Stimulated activated naive CD8-positive, alpha-beta T cell treated with anti-CD3 and anti-CD28 coated beads, Interleukin-15, Interleukin-2, amounts not matched to agents 100 ng/mL and 50 ng/mL, for 24 hours (primary cell): ENCODE measurements at regions not wholly inside any gene's neighbourhood (a gene's known extent, or its start where the extent isn't known, plus 50 kb on each side); places are given as distances from the start of the nearest gene placed in this dataset.
"Not testable (repeated sequence)": the region's sequence is repeated elsewhere in the genome, so short reads cannot be mapped to it uniquely, and the experiment has no call there.

Experiments used
- H3K27ac Mint-ChIP-seq: one replicate; pipeline ENCODE4 v1.8.0; 2021; ENCODE audit warnings: mild to moderate bottlenecking, mixed read lengths
- H3K27me3 Mint-ChIP-seq: one replicate; pipeline ENCODE4 v1.8.0; 2021; ENCODE audit warnings: mixed read lengths
- H3K36me3 Mint-ChIP-seq: one replicate; pipeline ENCODE4 v1.8.0; 2021; ENCODE audit warnings: low read depth, mixed read lengths
- H3K4me1 Mint-ChIP-seq: one replicate; pipeline ENCODE4 v1.8.0; 2021; ENCODE audit warnings: low read depth, mixed read lengths
- H3K4me3 Mint-ChIP-seq: one replicate; pipeline ENCODE4 v1.8.0; 2021; ENCODE audit warnings: mild to moderate bottlenecking, mixed read lengths
- H3K9me3 Mint-ChIP-seq: one replicate; pipeline ENCODE4 v1.8.0; 2021; ENCODE audit warnings: mixed read lengths

DNA sequence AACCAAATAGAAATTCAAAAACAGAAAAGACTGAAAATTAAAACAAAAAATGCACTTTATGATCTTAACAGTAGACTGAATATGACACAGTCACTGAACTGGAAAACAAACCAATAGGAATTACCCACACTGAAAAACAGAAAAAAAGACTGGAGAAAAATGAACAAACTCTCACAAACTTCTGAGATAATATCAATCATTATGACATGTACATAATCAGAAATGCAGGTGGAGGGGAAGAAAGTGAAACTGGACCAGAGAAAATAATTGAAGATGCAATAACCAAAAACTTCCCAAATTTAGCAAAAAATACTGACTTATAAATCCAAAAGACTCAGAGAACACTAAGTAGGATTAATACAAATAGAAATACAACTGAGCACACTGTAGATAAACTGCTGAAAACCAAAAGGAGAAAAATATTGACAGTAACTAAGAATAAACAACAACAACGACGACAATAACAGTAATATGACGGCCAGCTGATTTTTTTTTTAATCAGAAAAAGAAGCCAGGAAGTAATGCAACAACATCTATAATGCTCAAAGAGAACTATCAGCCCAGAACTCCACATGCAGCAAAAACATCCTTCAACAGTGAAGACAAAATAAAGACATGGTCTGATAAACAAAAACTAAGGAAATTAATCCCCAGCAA is 108.1 kb downstream of the ZFAND4 start:
- H3K36me3 Mint-ChIP-seq = peaks cover 5% of the 10 kb centered on the region
- no peaks in the 10 kb centered on the region for H3K27me3 Mint-ChIP-seq
- H3K4me1 Mint-ChIP-seq = peaks cover 41% of the 10 kb centered on the region
- no peaks in the 10 kb centered on the region for H3K9me3 Mint-ChIP-seq
- H3K27ac Mint-ChIP-seq = peak overlapping the region; percentile 15
- H3K4me3 Mint-ChIP-seq = no peak overlapping the region

DNA sequence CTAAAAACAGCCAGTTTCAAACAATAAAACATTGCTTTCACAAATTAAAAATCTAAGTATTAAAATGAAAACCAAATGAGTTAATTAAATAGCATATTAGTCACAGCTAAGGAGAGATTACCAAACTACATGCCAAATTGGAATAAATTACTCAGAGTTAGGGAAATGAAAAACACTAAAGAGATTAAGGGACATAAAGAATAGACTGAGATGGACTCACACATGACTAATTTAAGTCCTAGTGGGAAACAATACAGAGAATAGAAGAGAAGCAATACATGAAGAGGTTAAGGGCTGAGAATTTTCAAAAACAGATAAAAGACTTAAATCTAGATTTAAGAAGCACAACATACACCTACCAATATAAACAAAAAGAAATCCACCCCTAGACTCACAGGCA is 110.6 kb downstream of the ZFAND4 start:
- Mint-ChIP-seq H3K9me3 (no peaks in the 10 kb centered on the region), H3K36me3 (peaks cover 9% of the 10 kb centered on the region), H3K4me1 (peaks cover 52% of the 10 kb centered on the region), H3K4me3 (no peak overlapping the region), H3K27me3 (no peaks in the 10 kb centered on the region), H3K27ac (peak overlapping the region; percentile 28)

DNA sequence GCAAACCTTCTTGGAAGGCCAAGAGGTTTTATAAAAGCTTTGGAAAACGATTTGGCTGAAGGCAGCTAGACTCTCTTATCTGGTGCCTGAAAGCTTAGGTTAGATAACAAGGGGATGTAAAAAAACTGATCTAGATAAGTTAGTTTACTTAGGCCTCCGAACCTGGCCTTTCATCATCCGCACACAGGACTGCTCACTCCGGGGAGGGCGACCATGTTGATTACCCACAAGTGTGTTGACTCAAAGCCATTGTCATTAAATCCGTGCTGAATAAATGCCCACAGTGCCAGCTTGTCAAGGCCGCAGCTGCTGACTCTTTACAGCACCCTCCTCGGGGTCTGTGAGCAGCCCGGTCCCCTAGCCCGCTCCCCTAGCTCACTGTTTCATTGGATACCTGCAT is 112.3 kb downstream of the ZFAND4 start:
- Mint-ChIP-seq H3K36me3 (peaks cover 12% of the 10 kb centered on the region), H3K4me3 (no peak overlapping the region), H3K27ac (no peak overlapping the region), H3K4me1 (peaks cover 53% of the 10 kb centered on the region), H3K27me3 (no peaks in the 10 kb centered on the region), H3K9me3 (no peaks in the 10 kb centered on the region)

DNA sequence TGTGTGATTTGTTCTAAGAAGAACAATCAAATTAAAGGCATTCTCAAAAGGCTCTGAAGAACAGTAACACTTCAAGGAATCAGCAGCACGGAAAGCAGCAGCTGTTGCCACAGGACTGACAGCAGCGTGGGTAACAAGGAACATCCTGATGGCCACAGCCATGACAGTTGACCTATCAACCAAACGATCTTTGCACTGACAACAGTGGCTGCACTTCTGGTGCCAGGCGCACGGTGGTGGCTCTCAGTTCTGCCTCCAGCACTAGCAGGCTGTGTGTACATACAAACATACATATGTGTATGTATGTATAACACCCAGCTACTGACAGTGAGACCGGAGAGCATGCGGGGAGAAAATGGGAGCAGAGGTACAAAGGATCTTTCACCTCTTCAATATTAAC is 114.1 kb downstream of the ZFAND4 start:
- Mint-ChIP-seq H3K36me3 (peaks cover 12% of the 10 kb centered on the region), H3K27me3 (no peaks in the 10 kb centered on the region), H3K9me3 (no peaks in the 10 kb centered on the region), H3K4me3 (peak overlapping the region; percentile 23), H3K27ac (peak overlapping the region; percentile 64), H3K4me1 (peaks cover 43% of the 10 kb centered on the region)

DNA sequence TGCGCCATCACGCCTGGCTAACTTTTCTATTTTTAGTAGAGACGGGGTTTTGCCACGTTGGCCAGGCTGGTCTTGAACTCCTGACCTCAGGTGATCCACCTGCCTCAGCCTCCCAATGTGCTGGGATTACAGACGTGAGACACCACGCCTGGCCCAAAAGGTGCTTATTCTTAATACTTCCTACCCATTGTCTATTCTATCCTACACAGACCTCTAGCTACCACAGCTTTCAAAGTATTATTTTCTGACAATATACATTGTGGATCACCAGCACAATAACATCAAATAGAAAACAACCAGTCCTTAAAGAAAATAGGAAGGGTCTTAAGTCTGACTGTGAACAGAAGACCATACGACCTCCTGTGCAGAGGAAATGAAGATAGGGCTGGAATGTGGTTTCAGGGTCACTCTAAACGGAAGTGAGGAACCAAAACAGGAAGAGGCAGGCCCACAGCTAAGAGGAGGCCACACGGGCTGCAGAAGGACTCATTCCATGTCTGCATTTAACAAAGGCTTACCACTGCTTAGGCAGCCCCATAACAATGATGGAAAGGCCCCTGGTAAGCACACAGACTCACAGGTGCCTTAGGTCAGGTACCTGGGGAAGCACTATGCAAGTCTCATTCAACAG is 115.2 kb downstream of the ZFAND4 start:
- Mint-ChIP-seq H3K9me3 (no peaks in the 10 kb centered on the region), H3K4me1 (peaks cover 41% of the 10 kb centered on the region), H3K27me3 (no peaks in the 10 kb centered on the region), H3K27ac (peak overlapping the region; percentile 78), H3K36me3 (peaks cover 12% of the 10 kb centered on the region), H3K4me3 (peak overlapping the region; percentile 53)

DNA sequence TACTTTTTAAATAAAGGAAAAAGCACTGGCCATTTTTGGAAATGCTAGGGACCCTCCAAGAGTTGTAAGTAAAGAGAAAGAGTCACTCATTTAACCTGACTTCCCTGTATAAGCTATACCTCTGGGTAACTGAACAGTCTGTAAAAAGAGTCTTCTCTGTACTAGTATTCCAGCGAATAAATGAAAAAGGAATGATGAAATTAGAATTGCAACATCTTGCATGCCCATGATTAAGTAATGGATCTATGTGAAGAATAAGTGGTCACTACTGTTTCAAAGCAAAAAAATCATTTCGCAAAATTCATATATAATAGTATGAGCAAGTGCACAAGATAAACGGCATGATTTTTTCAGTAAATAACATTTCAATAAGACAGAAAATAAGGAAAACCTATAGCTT is 116.8 kb downstream of the ZFAND4 start:
- Mint-ChIP-seq H3K27ac (no peak overlapping the region), H3K27me3 (no peaks in the 10 kb centered on the region), H3K9me3 (no peaks in the 10 kb centered on the region), H3K4me1 (peaks cover 34% of the 10 kb centered on the region), H3K4me3 (no peak overlapping the region), H3K36me3 (peaks cover 13% of the 10 kb centered on the region)

DNA sequence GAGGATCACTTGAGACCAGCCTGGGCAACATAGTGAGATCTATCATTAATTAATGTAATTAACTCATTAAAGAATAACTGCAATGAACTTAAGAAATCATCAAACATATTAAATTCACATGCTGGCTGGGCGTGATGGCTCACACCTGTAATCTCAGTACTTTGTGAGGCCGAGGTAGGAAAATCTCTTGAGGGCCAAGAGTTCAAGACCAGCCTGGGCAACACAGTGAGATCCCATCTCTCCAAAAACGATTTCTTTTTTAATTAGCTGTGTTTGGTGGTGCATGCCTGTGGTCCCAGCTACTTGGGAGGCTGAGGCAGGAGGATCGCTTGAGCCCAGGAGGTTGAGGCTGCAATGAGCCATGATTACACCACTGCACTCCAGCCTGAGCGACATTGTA is 117.2 kb downstream of the ZFAND4 start:
- H3K4me3 Mint-ChIP-seq, H3K9me3 Mint-ChIP-seq, H3K27ac Mint-ChIP-seq, H3K27me3 Mint-ChIP-seq: not testable (repeated sequence)
- Mint-ChIP-seq H3K4me1 (peaks cover 31% of the 10 kb centered on the region), H3K36me3 (peaks cover 16% of the 10 kb centered on the region)

DNA sequence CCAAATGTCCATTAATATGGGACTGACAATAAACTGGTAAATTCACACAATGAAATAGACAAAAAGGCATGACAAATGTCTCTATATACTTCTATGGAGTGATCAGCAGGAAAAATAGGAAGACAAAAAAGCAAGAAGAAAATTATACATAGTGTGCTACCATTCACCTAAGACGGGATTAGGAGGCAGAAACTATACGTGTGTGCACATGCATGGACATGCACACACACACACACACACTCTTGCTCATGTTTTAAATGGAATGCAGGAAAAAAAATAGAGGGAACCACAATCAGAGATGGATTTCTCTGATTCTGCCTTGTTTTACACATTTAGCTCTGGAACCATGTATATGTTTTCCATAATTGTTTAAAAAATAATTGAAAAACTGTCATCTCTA is 119.0 kb downstream of the ZFAND4 start:
- H3K4me1 Mint-ChIP-seq = peaks cover 25% of the 10 kb centered on the region
- H3K36me3 Mint-ChIP-seq = peaks cover 18% of the 10 kb centered on the region
- H3K4me3 Mint-ChIP-seq = no peak overlapping the region
- H3K9me3 Mint-ChIP-seq = no peaks in the 10 kb centered on the region
- H3K27ac Mint-ChIP-seq = no peak overlapping the region
- H3K27me3 Mint-ChIP-seq = no peaks in the 10 kb centered on the region

DNA sequence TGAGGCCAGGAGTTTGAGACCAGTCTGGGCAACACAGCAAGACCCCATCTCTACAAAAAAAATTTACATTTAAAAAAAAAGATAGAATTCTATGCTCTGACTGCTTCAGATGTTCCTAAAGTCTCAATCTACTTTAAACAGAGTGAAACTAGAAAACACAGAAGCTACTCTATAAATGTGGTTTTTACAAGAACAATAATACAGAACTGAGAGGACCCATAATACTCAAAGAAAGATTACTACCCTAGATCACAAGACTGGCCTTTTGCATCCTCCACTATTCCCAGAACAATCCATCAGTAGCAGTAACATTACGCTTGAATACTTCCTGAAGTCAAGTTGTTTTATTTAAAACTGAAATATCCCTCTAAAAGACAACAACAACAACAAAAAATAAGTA is 119.4 kb downstream of the ZFAND4 start:
- H3K27ac Mint-ChIP-seq = no peak overlapping the region
- no peaks in the 10 kb centered on the region for H3K27me3 Mint-ChIP-seq
- peaks cover 19% of the 10 kb centered on the region for H3K36me3 Mint-ChIP-seq
- H3K4me1 Mint-ChIP-seq = peaks cover 22% of the 10 kb centered on the region
- no peak overlapping the region for H3K4me3 Mint-ChIP-seq
- no peaks in the 10 kb centered on the region for H3K9me3 Mint-ChIP-seq

DNA sequence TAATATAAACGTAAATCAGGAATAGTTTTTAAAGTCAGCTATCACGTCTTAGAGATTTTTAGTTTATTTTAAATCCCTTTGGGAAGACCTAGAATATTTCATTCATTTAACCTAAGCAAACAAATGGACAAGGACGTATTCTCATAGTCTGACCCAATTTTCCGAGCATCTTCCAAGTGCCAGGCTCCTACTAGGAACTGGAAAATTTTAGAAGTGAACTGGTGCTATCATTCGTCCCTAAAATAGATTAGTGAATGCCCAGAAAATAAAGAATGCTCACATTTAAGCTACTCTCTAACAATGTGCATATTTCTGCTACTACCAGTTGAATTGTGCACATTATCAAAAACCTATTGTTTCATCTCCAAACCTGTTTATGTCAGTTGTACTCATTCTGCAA is 120.1 kb downstream of the ZFAND4 start:
- Mint-ChIP-seq H3K4me1 (peaks cover 21% of the 10 kb centered on the region), H3K36me3 (peaks cover 20% of the 10 kb centered on the region), H3K9me3 (no peaks in the 10 kb centered on the region), H3K27ac (no peak overlapping the region), H3K27me3 (no peaks in the 10 kb centered on the region), H3K4me3 (no peak overlapping the region)

DNA sequence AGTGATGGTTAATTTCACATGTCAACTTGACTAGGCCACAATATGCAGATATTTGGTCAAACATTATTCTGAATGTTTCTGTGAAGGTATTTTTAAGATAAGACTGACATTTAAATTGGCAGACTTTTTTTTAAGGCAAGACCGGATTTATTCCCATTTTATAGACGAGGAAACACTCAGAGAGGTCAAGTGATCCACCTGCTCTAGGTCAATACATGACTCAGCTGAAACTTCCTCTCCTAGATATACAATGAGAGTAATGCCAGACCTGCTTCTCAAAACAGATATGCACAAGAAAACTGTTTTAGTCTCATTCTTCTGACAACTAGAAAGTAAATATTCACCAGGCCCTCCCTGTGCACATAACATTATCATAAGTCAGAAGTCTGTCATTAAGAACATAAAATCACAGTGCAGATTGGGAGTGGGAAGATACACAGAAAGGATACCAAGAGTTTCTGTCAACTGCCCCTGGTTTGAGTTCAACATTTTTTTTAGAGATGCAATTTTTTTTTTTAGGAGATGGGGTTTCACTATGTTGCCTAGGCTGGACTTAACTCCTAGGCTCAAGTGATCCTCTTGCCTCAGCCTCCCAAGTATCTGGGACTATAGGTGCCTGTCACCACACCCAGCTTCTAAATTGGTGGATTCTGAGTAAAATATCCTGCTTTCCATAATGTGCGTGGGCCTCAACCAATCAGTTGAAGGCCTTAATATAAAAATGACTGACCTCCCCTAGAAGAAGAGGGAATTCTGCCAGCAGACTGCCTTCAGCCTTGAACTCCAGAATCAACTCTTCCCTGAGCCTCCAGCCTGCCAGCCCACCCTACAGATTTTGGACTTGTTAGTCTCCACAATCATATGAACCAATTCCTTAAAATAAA is 121.4 kb downstream of the ZFAND4 start:
- no peaks in the 10 kb centered on the region for H3K27me3 Mint-ChIP-seq
- H3K9me3 Mint-ChIP-seq = no peaks in the 10 kb centered on the region
- peaks cover 20% of the 10 kb centered on the region for H3K36me3 Mint-ChIP-seq
- H3K4me3 Mint-ChIP-seq = no peak overlapping the region
- peak overlapping the region; percentile 10 for H3K27ac Mint-ChIP-seq
- peaks cover 13% of the 10 kb centered on the region for H3K4me1 Mint-ChIP-seq

DNA sequence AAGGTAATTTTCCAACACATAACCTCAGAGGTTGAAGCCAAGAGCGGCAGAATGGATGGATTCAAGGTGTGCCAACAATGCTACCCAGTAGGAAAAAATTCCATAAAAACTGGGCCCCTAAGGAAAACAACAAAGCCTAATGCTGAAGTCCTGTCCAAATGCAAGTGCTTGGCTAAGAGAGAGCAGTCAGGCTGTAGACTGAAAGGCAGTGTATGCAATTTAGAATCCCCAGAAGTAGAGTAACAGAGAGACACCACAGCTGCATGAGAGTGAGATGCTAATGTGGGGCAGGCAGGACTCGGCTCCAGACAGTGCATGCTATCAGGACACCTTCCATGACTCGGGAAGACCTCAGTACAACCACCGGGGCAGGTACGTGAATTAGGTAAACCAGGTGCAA is 124.5 kb downstream of the ZFAND4 start:
- H3K4me3 Mint-ChIP-seq = no peak overlapping the region
- peaks cover 7% of the 10 kb centered on the region for H3K4me1 Mint-ChIP-seq
- peaks cover 21% of the 10 kb centered on the region for H3K36me3 Mint-ChIP-seq
- H3K27me3 Mint-ChIP-seq = no peaks in the 10 kb centered on the region
- H3K27ac Mint-ChIP-seq = peak overlapping the region; percentile 21
- no peaks in the 10 kb centered on the region for H3K9me3 Mint-ChIP-seq

DNA sequence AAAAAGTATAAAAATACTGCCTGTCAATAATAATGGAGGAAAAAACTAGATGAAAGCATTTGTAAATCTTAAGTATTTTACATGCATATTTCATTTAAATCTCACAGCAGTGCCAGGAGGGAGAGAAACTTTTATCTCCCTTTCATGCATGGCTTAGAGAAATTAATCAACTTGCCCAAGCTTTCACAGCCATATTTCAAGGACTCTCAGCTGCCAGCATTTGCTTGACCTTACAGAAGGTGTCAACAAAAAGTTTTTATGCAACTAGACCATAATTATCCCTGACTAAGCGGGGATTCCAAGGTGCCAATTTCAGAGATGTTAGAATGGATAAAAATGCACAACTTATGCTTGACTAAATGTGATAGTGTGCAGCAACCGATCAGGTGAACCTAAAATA is 125.4 kb downstream of the ZFAND4 start:
- no peaks in the 10 kb centered on the region for H3K27me3 Mint-ChIP-seq

DNA sequence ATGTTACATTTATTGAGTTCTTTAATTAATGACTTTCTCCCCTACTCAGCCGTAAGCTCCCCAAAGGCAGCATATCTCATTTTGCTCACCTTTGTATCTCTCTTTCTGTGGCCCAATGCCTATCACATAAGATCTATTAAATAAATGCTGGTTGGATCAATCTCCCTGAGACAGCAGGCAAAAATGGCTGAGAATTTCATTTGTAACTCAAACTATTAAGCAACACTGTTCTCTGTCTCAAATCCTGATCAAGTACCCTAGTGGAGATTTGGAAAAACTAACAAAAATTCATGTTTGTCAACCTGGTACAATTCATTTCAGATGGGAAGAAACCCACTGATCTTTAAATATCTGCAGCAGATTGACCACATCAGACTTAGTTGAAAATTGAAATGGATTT is 127.4 kb downstream of the ZFAND4 start:
- Mint-ChIP-seq H3K27ac (no peak overlapping the region), H3K4me1 (peaks cover 7% of the 10 kb centered on the region), H3K36me3 (peaks cover 16% of the 10 kb centered on the region), H3K27me3 (no peaks in the 10 kb centered on the region), H3K4me3 (no peak overlapping the region), H3K9me3 (peaks cover 3% of the 10 kb centered on the region)

More for the DNA sequence above, 125.4 kb downstream of the ZFAND4 start:
- no peaks in the 10 kb centered on the region for H3K9me3 Mint-ChIP-seq
- no peak overlapping the region for H3K27ac Mint-ChIP-seq
- H3K36me3 Mint-ChIP-seq = peaks cover 21% of the 10 kb centered on the region
- peaks cover 7% of the 10 kb centered on the region for H3K4me1 Mint-ChIP-seq
- no peak overlapping the region for H3K4me3 Mint-ChIP-seq

DNA sequence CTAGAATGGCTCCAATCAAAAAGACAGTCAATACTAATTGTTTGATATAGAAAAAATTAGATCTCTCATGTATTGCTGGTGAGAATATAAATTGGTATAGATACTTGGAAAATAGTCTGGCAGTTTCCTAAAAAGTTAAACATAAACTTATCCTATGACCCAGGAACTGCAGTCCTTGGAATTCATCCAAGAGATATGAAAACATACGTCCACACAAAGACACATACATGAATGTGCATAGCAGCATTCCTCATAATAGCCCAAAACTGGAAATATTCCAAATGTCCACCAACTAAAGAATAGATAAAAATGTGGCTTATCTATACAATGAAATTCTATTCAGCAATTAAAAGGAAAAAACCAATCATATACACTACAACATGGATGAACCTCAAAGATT is 128.4 kb downstream of the ZFAND4 start:
- Mint-ChIP-seq H3K27ac (no peak overlapping the region), H3K9me3 (peaks cover 3% of the 10 kb centered on the region), H3K4me1 (peaks cover 12% of the 10 kb centered on the region), H3K27me3 (no peaks in the 10 kb centered on the region), H3K36me3 (peaks cover 12% of the 10 kb centered on the region), H3K4me3 (no peak overlapping the region)
